ENCODE measurements at regions not wholly inside any gene's neighbourhood (a gene's known extent, or its start where the extent isn't known, plus 50 kb on each side); places are given as distances from the start of the nearest gene placed in this dataset.

DNA sequence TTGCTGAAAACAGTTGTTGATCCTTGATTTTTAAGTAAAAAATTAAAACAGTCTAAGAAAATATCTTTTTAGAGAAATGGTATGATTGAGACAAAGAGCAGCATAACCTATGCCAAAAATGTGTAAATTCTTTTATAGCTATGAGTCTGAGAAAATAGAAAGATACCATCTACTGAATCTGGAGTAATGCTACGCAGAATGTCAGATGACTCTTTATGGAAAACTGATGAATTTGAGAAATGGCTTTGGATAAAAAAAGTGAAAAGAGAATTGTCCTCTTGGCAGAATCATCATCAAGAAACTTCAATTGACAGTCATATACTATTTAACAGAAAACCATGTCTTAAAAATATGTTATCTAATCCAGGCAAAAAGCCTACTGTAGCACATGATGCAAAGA is 183.1 kb downstream of the FAT4 start:
- Histone ChIP-seq H3K4me2 (ENCODE audit: low read length) (no peak overlapping the region), H3K27me3 (ENCODE audit: low read depth, low read length) (no peaks in the 10 kb centered on the region), H3K36me3 (replicated peaks; ENCODE audit: low read depth, low read length) (no peaks in the 10 kb centered on the region), H3K9ac (ENCODE audit: low read length) (no peak overlapping the region), H3K9me3 (ENCODE audit: insufficient read depth, low read length) (no peaks in the 10 kb centered on the region), H2AFZ (ENCODE audit: low read depth, low read length) (no peak overlapping the region), H3K4me1 (ENCODE audit: low read length) (no peaks in the 10 kb centered on the region), H3K27ac (ENCODE audit: low read length) (no peak overlapping the region), H3K79me2 (ENCODE audit: low read length) (no peaks in the 10 kb centered on the region), H3K4me3 (ENCODE audit: low read length) (no peak overlapping the region), H4K20me1 (ENCODE audit: insufficient read depth, low read length) (no peaks in the 10 kb centered on the region)
- no peak for TF ChIP-seq EZH2phosphoT487 (IDR thresholded peaks at IDR 0.05; ENCODE audit: low read depth)

DNA sequence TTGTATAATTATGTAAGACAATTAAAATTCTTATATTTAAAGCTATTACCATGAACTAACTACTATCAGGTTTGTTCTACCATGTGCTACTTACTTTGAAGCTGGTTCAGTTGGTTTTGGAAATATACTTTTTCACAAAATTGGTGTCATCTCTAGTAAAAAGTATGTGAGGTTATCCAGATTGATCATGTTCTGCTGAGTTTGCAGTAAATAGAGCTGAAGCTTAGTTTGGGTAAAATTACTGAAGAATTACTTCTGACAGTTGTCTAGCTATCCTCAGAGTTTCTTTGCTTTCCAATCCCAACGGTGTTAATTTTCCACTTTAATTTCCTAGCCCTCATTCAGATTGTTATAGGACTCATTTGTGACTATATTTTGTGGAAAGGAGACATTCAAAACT is 184.2 kb downstream of the FAT4 start:
- no peaks in the 10 kb centered on the region for H3K4me1 ChIP-seq (ENCODE audit: low read length)
- TF ChIP-seq, protein P1, sequence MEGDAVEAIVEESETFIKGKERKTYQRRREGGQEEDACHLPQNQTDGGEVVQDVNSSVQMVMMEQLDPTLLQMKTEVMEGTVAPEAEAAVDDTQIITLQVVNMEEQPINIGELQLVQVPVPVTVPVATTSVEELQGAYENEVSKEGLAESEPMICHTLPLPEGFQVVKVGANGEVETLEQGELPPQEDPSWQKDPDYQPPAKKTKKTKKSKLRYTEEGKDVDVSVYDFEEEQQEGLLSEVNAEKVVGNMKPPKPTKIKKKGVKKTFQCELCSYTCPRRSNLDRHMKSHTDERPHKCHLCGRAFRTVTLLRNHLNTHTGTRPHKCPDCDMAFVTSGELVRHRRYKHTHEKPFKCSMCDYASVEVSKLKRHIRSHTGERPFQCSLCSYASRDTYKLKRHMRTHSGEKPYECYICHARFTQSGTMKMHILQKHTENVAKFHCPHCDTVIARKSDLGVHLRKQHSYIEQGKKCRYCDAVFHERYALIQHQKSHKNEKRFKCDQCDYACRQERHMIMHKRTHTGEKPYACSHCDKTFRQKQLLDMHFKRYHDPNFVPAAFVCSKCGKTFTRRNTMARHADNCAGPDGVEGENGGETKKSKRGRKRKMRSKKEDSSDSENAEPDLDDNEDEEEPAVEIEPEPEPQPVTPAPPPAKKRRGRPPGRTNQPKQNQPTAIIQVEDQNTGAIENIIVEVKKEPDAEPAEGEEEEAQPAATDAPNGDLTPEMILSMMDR (IDR thresholded peaks at IDR 0.05; ENCODE audit: low read depth, low read length) = no peak
- no peak for TF ChIP-seq EZH2phosphoT487 (IDR thresholded peaks at IDR 0.05; ENCODE audit: low read depth)
- H3K36me3 ChIP-seq (replicated peaks; ENCODE audit: low read depth, low read length) = no peaks in the 10 kb centered on the region
- H3K79me2 ChIP-seq (ENCODE audit: low read length) = no peaks in the 10 kb centered on the region
- H3K4me3 ChIP-seq (ENCODE audit: low read length) = no peak overlapping the region
- H3K9ac ChIP-seq (ENCODE audit: low read length) = no peak overlapping the region
- no peaks in the 10 kb centered on the region for H3K9me3 ChIP-seq (ENCODE audit: insufficient read depth, low read length)
- H3K4me2 ChIP-seq (ENCODE audit: low read length) = no peak overlapping the region
- no peaks in the 10 kb centered on the region for H4K20me1 ChIP-seq (ENCODE audit: insufficient read depth, low read length)
- H3K27me3 ChIP-seq (ENCODE audit: low read depth, low read length) = no peaks in the 10 kb centered on the region
- H3K27ac ChIP-seq (ENCODE audit: low read length) = no peak overlapping the region
- no peak overlapping the region for H2AFZ ChIP-seq (ENCODE audit: low read depth, low read length)

DNA sequence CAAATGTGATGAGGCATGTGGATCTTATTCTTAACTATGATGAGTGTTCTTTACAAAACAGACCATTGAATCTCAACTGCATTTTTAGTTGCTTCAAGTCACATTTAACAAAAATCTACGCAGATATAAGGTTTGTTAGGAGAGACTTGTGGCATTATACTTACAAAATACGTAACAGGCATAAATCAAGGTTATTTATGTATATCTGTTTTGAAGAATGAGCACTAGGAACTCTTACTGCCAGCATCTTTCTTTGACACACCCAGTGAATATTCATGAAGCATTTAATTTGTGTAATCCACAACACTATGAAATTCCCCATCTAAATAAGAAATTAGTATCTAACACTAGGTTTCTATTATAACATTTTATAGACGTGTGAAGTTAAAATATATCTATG is 186.3 kb downstream of the FAT4 start:
- TF ChIP-seq, protein P1 (IDR thresholded peaks at IDR 0.05; ENCODE audit: low read depth, low read length) = no peak
- TF ChIP-seq EZH2phosphoT487 (IDR thresholded peaks at IDR 0.05; ENCODE audit: low read depth) = no peak
- Histone ChIP-seq H3K36me3 (replicated peaks; ENCODE audit: low read depth, low read length) (no peaks in the 10 kb centered on the region), H3K9ac (ENCODE audit: low read length) (no peak overlapping the region), H2AFZ (ENCODE audit: low read depth, low read length) (no peak overlapping the region), H3K79me2 (ENCODE audit: low read length) (no peaks in the 10 kb centered on the region), H3K4me3 (ENCODE audit: low read length) (no peak overlapping the region), H3K4me1 (ENCODE audit: low read length) (no peaks in the 10 kb centered on the region), H3K9me3 (ENCODE audit: insufficient read depth, low read length) (no peaks in the 10 kb centered on the region), H4K20me1 (ENCODE audit: insufficient read depth, low read length) (no peaks in the 10 kb centered on the region), H3K4me2 (ENCODE audit: low read length) (no peak overlapping the region), H3K27me3 (ENCODE audit: low read depth, low read length) (no peaks in the 10 kb centered on the region), H3K27ac (ENCODE audit: low read length) (no peak overlapping the region)

DNA sequence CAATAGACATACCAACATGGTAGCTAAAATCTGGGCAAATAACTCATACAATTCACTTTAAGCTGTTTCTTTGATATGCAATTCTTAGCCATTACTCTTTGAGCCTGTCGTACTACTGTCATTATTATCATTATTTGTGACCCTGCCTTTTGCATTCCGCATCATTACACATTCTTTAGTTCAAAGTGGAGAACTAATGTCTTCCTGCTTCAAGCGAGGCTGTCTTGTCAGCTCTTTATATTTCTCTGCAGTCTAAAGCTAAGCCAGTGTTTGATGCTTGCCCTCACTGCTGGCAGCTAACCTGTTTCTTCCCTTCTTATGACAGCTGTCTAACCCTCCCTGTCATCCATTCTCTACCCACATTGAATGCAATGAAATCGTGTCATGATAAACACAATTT is 186.8 kb downstream of the FAT4 start:
- Histone ChIP-seq H3K4me1 (ENCODE audit: low read length) (no peaks in the 10 kb centered on the region), H3K27me3 (ENCODE audit: low read depth, low read length) (no peaks in the 10 kb centered on the region), H3K4me2 (ENCODE audit: low read length) (no peak overlapping the region), H3K9ac (ENCODE audit: low read length) (no peak overlapping the region), H3K36me3 (replicated peaks; ENCODE audit: low read depth, low read length) (no peaks in the 10 kb centered on the region), H3K27ac (ENCODE audit: low read length) (no peak overlapping the region), H3K9me3 (ENCODE audit: insufficient read depth, low read length) (no peaks in the 10 kb centered on the region), H3K79me2 (ENCODE audit: low read length) (no peaks in the 10 kb centered on the region), H4K20me1 (ENCODE audit: insufficient read depth, low read length) (no peaks in the 10 kb centered on the region), H2AFZ (ENCODE audit: low read depth, low read length) (no peak overlapping the region), H3K4me3 (ENCODE audit: low read length) (no peak overlapping the region)
- TF ChIP-seq EZH2phosphoT487 (IDR thresholded peaks at IDR 0.05; ENCODE audit: low read depth) = no peak
- TF ChIP-seq, protein P1 (IDR thresholded peaks at IDR 0.05; ENCODE audit: low read depth, low read length) = no peak

DNA sequence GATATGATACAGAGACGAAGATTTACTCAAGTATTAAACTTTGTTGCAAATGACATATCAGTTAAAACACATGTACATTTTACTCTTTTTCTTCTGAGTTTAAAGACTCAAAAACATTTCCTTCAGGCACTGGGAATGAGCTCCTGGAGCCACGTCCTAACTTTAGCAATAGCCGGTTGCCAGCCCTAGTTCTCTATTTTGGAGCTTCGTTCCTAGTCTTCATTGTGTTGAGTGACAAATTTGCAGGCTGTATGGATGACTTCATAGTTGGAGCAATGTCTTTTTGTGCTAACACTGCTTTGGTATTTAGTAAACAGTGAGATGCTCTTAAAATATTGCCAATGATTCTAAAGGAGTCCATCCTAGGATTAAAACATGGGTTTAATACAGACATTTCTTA is 190.9 kb downstream of the FAT4 start:
- Histone ChIP-seq H3K27me3 (ENCODE audit: low read depth, low read length) (no peaks in the 10 kb centered on the region), H3K36me3 (replicated peaks; ENCODE audit: low read depth, low read length) (no peaks in the 10 kb centered on the region), H3K9me3 (ENCODE audit: insufficient read depth, low read length) (peaks cover 7% of the 10 kb centered on the region; the same call in 1 of the 2 replicates), H3K4me2 (ENCODE audit: low read length) (no peak overlapping the region), H3K4me1 (ENCODE audit: low read length) (no peaks in the 10 kb centered on the region), H3K9ac (ENCODE audit: low read length) (no peak overlapping the region), H2AFZ (ENCODE audit: low read depth, low read length) (no peak overlapping the region), H3K27ac (ENCODE audit: low read length) (no peak overlapping the region), H3K79me2 (ENCODE audit: low read length) (no peaks in the 10 kb centered on the region), H4K20me1 (ENCODE audit: insufficient read depth, low read length) (no peaks in the 10 kb centered on the region), H3K4me3 (ENCODE audit: low read length) (no peak overlapping the region)
- TF ChIP-seq EZH2phosphoT487 (IDR thresholded peaks at IDR 0.05; ENCODE audit: low read depth) = no peak
- TF ChIP-seq, protein P1 (IDR thresholded peaks at IDR 0.05; ENCODE audit: low read depth, low read length) = no peak
